HG03565 (cell line): ENCODE measurements at regions not wholly inside any gene's neighbourhood (a gene's known extent, or its start where the extent isn't known, plus 50 kb on each side); places are given as distances from the start of the nearest gene placed in this dataset.

ENCODE experiments used
- ATAC-seq: cut with Tn5 transposase; IDR thresholded peaks from one replicate; pipeline ENCODE4 v1.9.1; 2021; ENCODE audit warnings: mild to moderate bottlenecking, moderate library complexity; ENCODE audit not compliant: unreplicated experiment

- peak; percentile 74 for ATAC-seq
Measured at GRCh38 chr6:145028144-145028818, 707.0 kb downstream of the EPM2A start.

- ATAC-seq: no peak
Measured at GRCh38 chr6:145031001-145031400, 704.3 kb downstream of the EPM2A start.

GRCh38 chr6:145031962-145032361 lies 703.4 kb downstream of the EPM2A start:
- no peak for ATAC-seq

- no peak for ATAC-seq
Measured at GRCh38 chr6:145032562-145033145, 702.7 kb downstream of the EPM2A start.

- ATAC-seq: no peak
Measured at GRCh38 chr6:145034664-145035063, 700.7 kb downstream of the EPM2A start.

GRCh38 chr6:145036236-145036635 lies 699.1 kb downstream of the EPM2A start:
- ATAC-seq: no peak

- ATAC-seq: no peak
Measured at GRCh38 chr6:145036848-145037567, 698.3 kb downstream of the EPM2A start.

- ATAC-seq: no peak
Measured at GRCh38 chr6:145042559-145042958, 692.8 kb downstream of the EPM2A start.

GRCh38 chr6:145043926-145044500 lies 691.3 kb downstream of the EPM2A start:
- ATAC-seq: no peak

GRCh38 chr6:145044641-145045246 lies 690.6 kb downstream of the EPM2A start:
- peak; percentile 45 for ATAC-seq

- ATAC-seq: no peak
Measured at GRCh38 chr6:145045582-145045981, 689.7 kb downstream of the EPM2A start.

GRCh38 chr6:145047891-145048290 lies 687.4 kb downstream of the EPM2A start:
- ATAC-seq: no peak

- no peak for ATAC-seq
Measured at GRCh38 chr6:145051661-145052060, 683.7 kb downstream of the EPM2A start.

- ATAC-seq: no peak
Measured at GRCh38 chr6:145055567-145055966, 679.8 kb downstream of the EPM2A start.

GRCh38 chr6:145060714-145061113 lies 674.6 kb downstream of the EPM2A start:
- ATAC-seq: no peak

GRCh38 chr6:145063091-145063490 lies 672.2 kb downstream of the EPM2A start:
- no peak for ATAC-seq

- ATAC-seq: no peak
Measured at GRCh38 chr6:145067430-145067829, 667.9 kb downstream of the EPM2A start.

- no peak for ATAC-seq
Measured at GRCh38 chr6:145068577-145068976, 666.7 kb downstream of the EPM2A start.

- no peak for ATAC-seq
Measured at GRCh38 chr6:145069966-145070365, 665.4 kb downstream of the EPM2A start.

GRCh38 chr6:145070791-145071190 lies 664.5 kb downstream of the EPM2A start:
- no peak for ATAC-seq

- no peak for ATAC-seq
Measured at GRCh38 chr6:145071836-145072235, 663.5 kb downstream of the EPM2A start.
